IMR-90 (cell line): ENCODE measurements at regions not wholly inside any gene's neighbourhood (a gene's known extent, or its start where the extent isn't known, plus 50 kb on each side); places are given as distances from the start of the nearest gene placed in this dataset.

ENCODE experiments used
- ATAC-seq: fragments of 200-7000 bp; cut with Tn5 transposase; 2 replicates; pipeline ENCODE4 v1.9.1; 2020; ENCODE audit warnings: low read depth, mild to moderate bottlenecking, moderate library complexity
- BruUV-seq: library from RNA; stranded (reverse); fragments of 400-500 nt; replicated peaks from 2 replicates; lab custom pipeline; 2021; lab: Mats Ljungman, UMichigan
- CTCF ChIA-PET: fragments of 300-600 bp; formaldehyde crosslinking; extraction: SDS; loops from one replicate; lab custom pipeline; 2021; ENCODE audit warnings: antibody characterized with exemption; lab: Yijun Ruan, JAX
- POLR2A ChIA-PET: fragments of 300-600 bp; sonication (Branson Sonifier 250); formaldehyde crosslinking; loops from one replicate; lab custom pipeline; 2022; ENCODE audit warnings: antibody characterized with exemption; ENCODE audit not compliant: unreplicated experiment; lab: Charles Lee
- DNase-seq: peaks from one replicate; pipeline ENCODE4 v3.0.0; 2013
- H2AFZ ChIP-seq: replicated peaks from 2 replicates; pipeline ENCODE3; 2013; ENCODE audit warnings: low read length, mild to moderate bottlenecking; ENCODE audit not compliant: poor library complexity
- H2AK5ac ChIP-seq: 2 replicates; pipeline ENCODE4 v1.6.1; 2013; ENCODE audit warnings: low read depth, low read length, inconsistent platforms
- H2AK9ac ChIP-seq: replicated peaks from 2 replicates; pipeline ENCODE3; 2013; ENCODE audit warnings: mild to moderate bottlenecking, low read depth, low read length, moderate library complexity; ENCODE audit not compliant: poor library complexity
- H2BK120ac ChIP-seq: 2 replicates; pipeline ENCODE4 v1.6.1; 2013; ENCODE audit warnings: low read depth, low read length, inconsistent platforms
- H2BK15ac ChIP-seq: 3 replicates; pipeline ENCODE4 v1.6.1; 2013; ENCODE audit warnings: low read depth, low read length, inconsistent platforms
- H2BK20ac ChIP-seq: 2 replicates; pipeline ENCODE4 v1.6.1; 2013; ENCODE audit warnings: low read depth, mild to moderate bottlenecking, inconsistent platforms, low read length, moderate library complexity
- H2BK5ac ChIP-seq: 2 replicates; pipeline ENCODE4 v1.6.1; 2013; ENCODE audit warnings: mild to moderate bottlenecking, low read depth, low read length, inconsistent platforms; ENCODE audit not compliant: poor library complexity, severe bottlenecking
- H3K14ac ChIP-seq: replicated peaks from 2 replicates; pipeline ENCODE4 v1.6.1; 2013; ENCODE audit warnings: low read depth, low read length, inconsistent platforms
- H3K18ac ChIP-seq: 2 replicates; pipeline ENCODE4 v1.6.1; 2013; ENCODE audit warnings: low read depth, low read length, control low read depth
- H3K23ac ChIP-seq: 2 replicates; pipeline ENCODE4 v1.6.1; 2013; ENCODE audit warnings: low read depth, low read length, inconsistent platforms
- H3K27ac ChIP-seq: 2 replicates; pipeline ENCODE4 v1.5.1; 2013; ENCODE audit warnings: mild to moderate bottlenecking, control low read depth, low read length; ENCODE audit not compliant: insufficient read depth
- H3K27me3 ChIP-seq: 2 replicates; pipeline ENCODE4 v1.6.1; 2013; ENCODE audit warnings: low read length; ENCODE audit not compliant: control insufficient read depth, insufficient read depth
- H3K36me3 ChIP-seq: 2 replicates; pipeline ENCODE4 v1.6.1; 2013; ENCODE audit warnings: low read length, mixed read lengths; ENCODE audit not compliant: control insufficient read depth, insufficient read depth
- H3K4ac ChIP-seq: 2 replicates; pipeline ENCODE4 v1.6.1; 2013; ENCODE audit warnings: low read depth, low read length, inconsistent platforms
- H3K4me1 ChIP-seq: 2 replicates; pipeline ENCODE4 v1.6.1; 2013; ENCODE audit warnings: low read length, mixed read lengths; ENCODE audit not compliant: control insufficient read depth, insufficient read depth
- H3K4me2 ChIP-seq: 2 replicates; pipeline ENCODE4 v1.6.1; 2013; ENCODE audit warnings: low read depth, mild to moderate bottlenecking, control low read depth, low read length, moderate library complexity
- H3K4me3 ChIP-seq: 2 replicates; pipeline ENCODE4 v1.5.1; 2013; ENCODE audit warnings: low read depth, mild to moderate bottlenecking, control low read depth, low read length, moderate library complexity; ENCODE audit not compliant: insufficient read depth
- H3K56ac ChIP-seq: 2 replicates; pipeline ENCODE4 v1.6.1; 2013; ENCODE audit warnings: low read length, inconsistent platforms; ENCODE audit not compliant: insufficient read depth; ENCODE audit errors: extremely low read depth
- H3K79me1 ChIP-seq, 2 experiments: 2 replicates each; pipeline ENCODE4 v1.6.1; 2013; ENCODE audit warnings: low read length in 2 of 2, inconsistent platforms in 1 of 2, low read depth in 1 of 2
- H3K9ac ChIP-seq: 2 replicates; pipeline ENCODE4 v1.6.1; 2013; ENCODE audit warnings: low read depth, low read length, control low read depth
- H3K9me1 ChIP-seq: 2 replicates; pipeline ENCODE4 v1.6.1; 2013; ENCODE audit warnings: low read length, inconsistent platforms; ENCODE audit not compliant: insufficient read depth
- H3K9me3 ChIP-seq: 2 replicates; pipeline ENCODE4 v1.6.1; 2013; ENCODE audit warnings: low read length; ENCODE audit not compliant: control insufficient read depth, insufficient read depth
- H4K20me1 ChIP-seq: 2 replicates; pipeline ENCODE4 v1.6.1; 2013; ENCODE audit warnings: low read length, inconsistent platforms; ENCODE audit not compliant: insufficient read depth
- H4K5ac ChIP-seq: 2 replicates; pipeline ENCODE4 v1.6.1; 2013; ENCODE audit warnings: mild to moderate bottlenecking, low read depth, low read length, control low read depth
- H4K8ac ChIP-seq, 2 experiments: 2 replicates each; pipeline ENCODE4 v1.6.1; 2013; ENCODE audit warnings: low read depth in 2 of 2, low read length in 2 of 2, control low read depth in 1 of 2, inconsistent platforms in 1 of 2
- H4K91ac ChIP-seq: 2 replicates; pipeline ENCODE4 v1.6.1; 2013; ENCODE audit warnings: low read depth, low read length, inconsistent platforms; ENCODE audit not compliant: insufficient read depth
- BHLHE40 ChIP-seq: fragments of 150-350 bp; IDR thresholded peaks from 2 replicates; pipeline ENCODE4 v1.6.1; 2016; ENCODE audit warnings: mild to moderate bottlenecking, low read depth, low read length
- CEBPB ChIP-seq: IDR thresholded peaks from 2 replicates; pipeline ENCODE4 v1.6.1; 2012; ENCODE audit warnings: low read depth, low read length, improper control_type of control experiment
- CHD1 ChIP-seq: IDR thresholded peaks from 2 replicates; pipeline ENCODE4 v1.6.1; 2012; ENCODE audit warnings: low read depth, low read length, improper control_type of control experiment
- FOS ChIP-seq: fragments of 150-350 bp; IDR thresholded peaks from 2 replicates; pipeline ENCODE4 v1.6.1; 2016; ENCODE audit warnings: low read depth, low read length
- MAFK ChIP-seq: IDR thresholded peaks from 2 replicates; pipeline ENCODE4 v1.6.1; 2012; ENCODE audit warnings: low read depth, low read length, improper control_type of control experiment
- MAZ ChIP-seq: IDR thresholded peaks from 2 replicates; pipeline ENCODE4 v1.6.1; 2012; ENCODE audit warnings: low read depth, mild to moderate bottlenecking, low read length, improper control_type of control experiment, moderate library complexity, borderline replicate concordance
- MXI1 ChIP-seq: IDR thresholded peaks from 2 replicates; pipeline ENCODE4 v1.6.1; 2012; ENCODE audit warnings: low read depth, mild to moderate bottlenecking, low read length, moderate library complexity, borderline replicate concordance
- NFE2L2 ChIP-seq: fragments of 150-350 bp; IDR thresholded peaks from 2 replicates; pipeline ENCODE4 v1.6.1; 2016; ENCODE audit warnings: low read depth, mild to moderate bottlenecking, low read length
- POLR2A ChIP-seq: IDR thresholded peaks from 2 replicates; pipeline ENCODE4 v1.6.1; 2012; ENCODE audit warnings: mild to moderate bottlenecking, low read depth, low read length
- RAD21 ChIP-seq: IDR thresholded peaks from 2 replicates; pipeline ENCODE4 v1.6.1; 2012; ENCODE audit warnings: low read length, improper control_type of control experiment
- RCOR1 ChIP-seq: IDR thresholded peaks from 2 replicates; pipeline ENCODE4 v1.6.1; 2012; ENCODE audit warnings: mild to moderate bottlenecking, low read length, improper control_type of control experiment; ENCODE audit not compliant: insufficient replicate concordance
- RFX5 ChIP-seq: IDR thresholded peaks from 2 replicates; pipeline ENCODE4 v1.8.0; 2012; ENCODE audit warnings: low read depth, mild to moderate bottlenecking, low read length, moderate library complexity
- SMC3 ChIP-seq: fragments of 150-350 bp; IDR thresholded peaks from 2 replicates; pipeline ENCODE4 v1.6.1; 2016; ENCODE audit warnings: low read depth, mild to moderate bottlenecking, antibody characterized with exemption, low read length, moderate library complexity
- WGBS, 2 experiments: methylation state at CpG; one replicate each; pipeline versions ENCODE4 v1.1.5 to v1.1.7; 2013; ENCODE audit warnings: missing lambda C conversion rate in 2 of 2; ENCODE audit not compliant: insufficient read length in 1 of 2; ENCODE audit errors: extremely low coverage in 2 of 2; 5-methylcytosine and 5-hydroxymethylcytosine counted together
- dilution Hi-C: fragments of 300-500 bp; cut with HindIII; formaldehyde crosslinking; loops from one replicate; pipeline ENCODE4 v1.14.3; 2018; ENCODE audit warnings: low sequenced_read_pairs; ENCODE audit not compliant: unreplicated experiment
- in situ Hi-C: fragments of 300-500 bp; cut with MboI; formaldehyde crosslinking; loops from 3 replicates; pipeline ENCODE4 v1.14.3; 2019; ENCODE audit warnings: low sequenced_read_pairs, inconsistent platforms, mixed read lengths
- intact Hi-C: fragments of 100-400 bp; cut with micrococcal nuclease; formaldehyde crosslinking; loops from 2 replicates; pipeline ENCODE4 v1.10.0; 2022
- TF ChIP-seq, protein P1 (sequence below): fragments of 150-350 bp; IDR thresholded peaks from 2 replicates; pipeline ENCODE4 v1.6.1; 2017; ENCODE audit warnings: mild to moderate bottlenecking, antibody characterized with exemption, low read length, low read depth
- TF ChIP-seq, protein P2 (sequence below): conservative IDR thresholded peaks from 2 replicates; pipeline ENCODE4 v1.5.1; 2012; ENCODE audit warnings: mild to moderate bottlenecking, low read depth, low read length, improper control_type of control experiment
- TF ChIP-seq, protein P3 (sequence below): fragments of 150-350 bp; IDR thresholded peaks from 2 replicates; pipeline ENCODE4 v1.6.1; 2016; ENCODE audit warnings: low read depth, mild to moderate bottlenecking, low read length, moderate library complexity, borderline replicate concordance

DNA sequence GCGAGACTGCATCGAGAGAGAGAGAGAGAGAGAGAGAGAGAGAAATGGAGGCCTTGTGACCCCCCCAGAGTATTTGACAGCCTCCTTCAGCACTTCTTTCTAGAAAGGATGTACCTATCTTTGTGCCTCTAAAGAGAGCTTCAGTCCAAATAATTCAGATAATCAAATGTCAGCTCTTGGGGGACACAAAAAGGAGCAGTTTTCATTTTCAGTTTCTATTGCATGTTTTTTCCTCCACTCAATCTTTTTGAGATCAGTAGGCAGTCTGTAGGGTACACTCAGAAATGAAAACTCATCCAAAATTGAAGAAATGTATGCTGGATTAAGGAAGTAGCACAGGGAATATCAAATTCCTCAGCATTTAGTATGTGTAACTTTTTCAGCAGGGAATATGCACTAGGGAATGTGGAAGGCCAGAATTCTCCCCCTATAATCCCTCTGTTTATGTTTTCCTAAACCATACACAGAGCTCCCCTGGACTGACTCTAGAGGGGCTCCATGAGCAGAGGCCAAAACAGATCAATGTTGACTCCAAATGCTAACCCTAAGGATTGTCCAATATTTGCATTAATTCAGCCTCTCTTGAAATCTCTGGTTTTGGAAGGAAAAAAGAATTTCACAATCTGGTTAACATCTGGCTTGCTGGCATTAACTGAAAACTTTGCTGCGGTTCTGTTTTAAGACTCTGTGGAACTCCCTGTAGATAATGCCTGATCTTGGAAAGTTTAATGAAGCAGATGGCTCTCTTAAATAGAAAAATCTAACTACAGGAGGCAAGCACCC lies 250.1 kb downstream of the CEMIP2 start:
- Histone ChIP-seq H3K4me3 (no peak overlapping the region), H3K23ac (no peak overlapping the region), H4K20me1 (no peaks in the 10 kb centered on the region), H3K4ac (no peak overlapping the region), H3K4me2 (no peak overlapping the region), H2AFZ (no peak overlapping the region), H3K18ac (no peak overlapping the region), H3K79me1 (no peaks in the 10 kb centered on the region), H3K9me3 (no peaks in the 10 kb centered on the region), H3K36me3 (no peaks in the 10 kb centered on the region), H3K27ac (no peak overlapping the region), H2BK15ac (no peak overlapping the region), H2BK5ac (no peak overlapping the region), H4K8ac (no peak overlapping the region), H4K5ac (no peak overlapping the region), H3K9me1 (no peaks in the 10 kb centered on the region), H3K14ac (no peak overlapping the region), H3K27me3 (no peaks in the 10 kb centered on the region), H3K9ac (no peak overlapping the region), H2AK5ac (no peak overlapping the region), H2BK20ac (no peak overlapping the region), H2AK9ac (no peak overlapping the region), H3K56ac (no peak overlapping the region), H3K4me1 (no peaks in the 10 kb centered on the region), H4K91ac (no peak overlapping the region), H2BK120ac (no peak overlapping the region)
- intact Hi-C loops (no loop called here), dilution Hi-C loops (no loop called here), in situ Hi-C loops (no loop called here)
- DNase-seq, result no peak
- CTCF ChIA-PET, result interaction anchor here (0.6 kb wide), 2 partner anchors 22 to 127 kb away, joined by 3 read pairs; no protein-coding TSS in a partner anchor
- no CpG with 5 or more reads among the region's 3 CpGs for WGBS, 2 experiments
- TF ChIP-seq RCOR1 (no peak), MXI1 (no peak), RAD21 (no peak), POLR2A (no peak), NFE2L2 (no peak), MAZ (no peak), RFX5 (no peak), CHD1 (no peak), CEBPB (no peak), SMC3 (no peak), BHLHE40 (no peak), MAFK (no peak), FOS (no peak)
- TF ChIP-seq, protein P1, sequence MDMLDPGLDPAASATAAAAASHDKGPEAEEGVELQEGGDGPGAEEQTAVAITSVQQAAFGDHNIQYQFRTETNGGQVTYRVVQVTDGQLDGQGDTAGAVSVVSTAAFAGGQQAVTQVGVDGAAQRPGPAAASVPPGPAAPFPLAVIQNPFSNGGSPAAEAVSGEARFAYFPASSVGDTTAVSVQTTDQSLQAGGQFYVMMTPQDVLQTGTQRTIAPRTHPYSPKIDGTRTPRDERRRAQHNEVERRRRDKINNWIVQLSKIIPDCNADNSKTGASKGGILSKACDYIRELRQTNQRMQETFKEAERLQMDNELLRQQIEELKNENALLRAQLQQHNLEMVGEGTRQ, result no peak
- TF ChIP-seq, protein P2, sequence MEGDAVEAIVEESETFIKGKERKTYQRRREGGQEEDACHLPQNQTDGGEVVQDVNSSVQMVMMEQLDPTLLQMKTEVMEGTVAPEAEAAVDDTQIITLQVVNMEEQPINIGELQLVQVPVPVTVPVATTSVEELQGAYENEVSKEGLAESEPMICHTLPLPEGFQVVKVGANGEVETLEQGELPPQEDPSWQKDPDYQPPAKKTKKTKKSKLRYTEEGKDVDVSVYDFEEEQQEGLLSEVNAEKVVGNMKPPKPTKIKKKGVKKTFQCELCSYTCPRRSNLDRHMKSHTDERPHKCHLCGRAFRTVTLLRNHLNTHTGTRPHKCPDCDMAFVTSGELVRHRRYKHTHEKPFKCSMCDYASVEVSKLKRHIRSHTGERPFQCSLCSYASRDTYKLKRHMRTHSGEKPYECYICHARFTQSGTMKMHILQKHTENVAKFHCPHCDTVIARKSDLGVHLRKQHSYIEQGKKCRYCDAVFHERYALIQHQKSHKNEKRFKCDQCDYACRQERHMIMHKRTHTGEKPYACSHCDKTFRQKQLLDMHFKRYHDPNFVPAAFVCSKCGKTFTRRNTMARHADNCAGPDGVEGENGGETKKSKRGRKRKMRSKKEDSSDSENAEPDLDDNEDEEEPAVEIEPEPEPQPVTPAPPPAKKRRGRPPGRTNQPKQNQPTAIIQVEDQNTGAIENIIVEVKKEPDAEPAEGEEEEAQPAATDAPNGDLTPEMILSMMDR, result no peak
- TF ChIP-seq, protein P3, sequence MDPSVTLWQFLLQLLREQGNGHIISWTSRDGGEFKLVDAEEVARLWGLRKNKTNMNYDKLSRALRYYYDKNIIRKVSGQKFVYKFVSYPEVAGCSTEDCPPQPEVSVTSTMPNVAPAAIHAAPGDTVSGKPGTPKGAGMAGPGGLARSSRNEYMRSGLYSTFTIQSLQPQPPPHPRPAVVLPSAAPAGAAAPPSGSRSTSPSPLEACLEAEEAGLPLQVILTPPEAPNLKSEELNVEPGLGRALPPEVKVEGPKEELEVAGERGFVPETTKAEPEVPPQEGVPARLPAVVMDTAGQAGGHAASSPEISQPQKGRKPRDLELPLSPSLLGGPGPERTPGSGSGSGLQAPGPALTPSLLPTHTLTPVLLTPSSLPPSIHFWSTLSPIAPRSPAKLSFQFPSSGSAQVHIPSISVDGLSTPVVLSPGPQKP, result no peak
- ATAC-seq, result no peak
- no TSS peak for BruUV-seq
- POLR2A ChIA-PET, result no interaction called here
